Fibroblast of the aortic adventitia (primary cell): ENCODE measurements at regions not wholly inside any gene's neighbourhood (a gene's known extent, or its start where the extent isn't known, plus 50 kb on each side); places are given as distances from the start of the nearest gene placed in this dataset.

Experiments
- DNase-seq: peaks from one replicate; pipeline ENCODE4 v3.0.0-alpha.2; 2010; ENCODE audit warnings: low read depth
- H3K4me3 ChIP-seq: 2 replicates; pipeline ENCODE4 v1.5.1; 2011; ENCODE audit warnings: low read depth, mild to moderate bottlenecking, control low read depth, low read length, moderate library complexity
- CTCF ChIP-seq: IDR thresholded peaks from 2 replicates; pipeline ENCODE4 v1.5.1; 2011; ENCODE audit warnings: mild to moderate bottlenecking, low read length, control low read depth, inconsistent platforms; ENCODE audit not compliant: insufficient read depth

GRCh38 chr12:18906395-18906794 is 168.5 kb downstream of the CAPZA3 start:
- TF ChIP-seq CTCF = no peak
- no peak overlapping the region for H3K4me3 ChIP-seq

DNA sequence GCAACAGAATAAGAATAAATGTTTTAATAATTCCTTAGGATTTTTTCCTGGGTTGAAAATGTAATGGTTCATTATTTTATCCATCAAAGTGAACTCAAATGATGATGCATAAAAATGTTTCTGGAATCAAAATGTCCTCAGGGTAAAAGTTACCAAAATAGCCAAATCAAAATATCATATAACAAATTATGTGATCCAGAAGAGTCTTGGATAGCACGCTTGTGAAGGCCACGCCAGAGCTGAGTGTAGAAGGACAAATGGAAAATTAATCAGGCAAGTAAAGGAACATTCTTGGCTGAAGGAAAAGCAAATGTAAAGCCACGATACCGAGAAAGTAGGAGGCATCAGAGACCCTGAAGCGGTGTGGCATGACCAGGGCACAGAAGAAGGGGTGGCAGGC is 169.2 kb downstream of the CAPZA3 start:
- H3K4me3 ChIP-seq = no peak overlapping the region
- no peak for TF ChIP-seq CTCF
- no peak for DNase-seq

More at GRCh38 chr12:18906395-18906794, 168.5 kb downstream of the CAPZA3 start:
- DNase-seq = peak; percentile 46

DNA sequence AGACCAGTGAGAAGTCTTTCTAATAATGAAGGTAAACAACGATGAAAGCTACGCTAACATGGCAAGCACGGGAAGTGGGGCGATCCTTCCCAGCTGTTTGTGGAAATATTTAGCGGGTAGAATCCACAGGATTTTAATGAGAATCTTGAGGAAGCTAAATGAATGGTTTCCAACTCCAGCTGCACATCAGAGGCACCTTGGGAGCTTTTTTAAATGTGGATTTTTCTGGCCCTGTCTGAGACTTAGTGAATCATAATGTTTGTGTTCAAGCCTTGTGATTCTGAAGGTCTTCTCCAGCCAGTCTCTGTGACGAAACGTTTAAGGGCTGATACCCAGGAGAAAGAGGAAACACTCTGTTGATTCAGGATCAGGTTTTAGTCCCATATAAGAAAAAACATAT is 169.8 kb downstream of the CAPZA3 start:
- DNase-seq = peak; percentile 65
- TF ChIP-seq CTCF = no peak

GRCh38 chr12:18908191-18908590 is 170.3 kb downstream of the CAPZA3 start:
- no peak overlapping the region for H3K4me3 ChIP-seq
- TF ChIP-seq CTCF = no peak
- DNase-seq = no peak

More for the DNA sequence above, 169.8 kb downstream of the CAPZA3 start:
- no peak overlapping the region for H3K4me3 ChIP-seq

- no peak overlapping the region for H3K4me3 ChIP-seq
- TF ChIP-seq CTCF = no peak
- DNase-seq = no peak
These were observed 182.1 kb downstream of the CAPZA3 start for GRCh38 chr12:18919871-18920511.

DNA sequence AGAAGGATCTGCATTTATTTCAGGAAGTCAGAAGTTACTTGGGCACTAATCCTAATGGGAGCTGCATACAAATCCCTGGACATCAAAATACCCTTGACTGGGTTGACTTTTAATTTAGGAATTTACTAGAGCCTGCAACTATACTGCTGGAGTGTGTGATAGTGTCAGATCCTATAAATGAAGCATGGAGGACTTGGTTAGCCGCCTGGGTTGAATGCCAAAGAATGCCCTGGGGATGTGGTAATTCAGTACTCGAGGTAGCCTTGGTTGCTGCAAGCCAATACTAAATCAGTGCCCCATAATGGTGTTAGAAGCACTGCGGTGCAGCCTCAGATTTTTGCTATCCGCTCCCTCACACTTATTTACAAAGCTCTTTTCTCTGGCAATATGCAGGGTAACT is 184.9 kb downstream of the CAPZA3 start:
- H3K4me3 ChIP-seq = no peak overlapping the region
- peak; percentile 14 for DNase-seq
- no peak for TF ChIP-seq CTCF

GRCh38 chr12:18923721-18924120 is 185.8 kb downstream of the CAPZA3 start:
- no peak for DNase-seq
- TF ChIP-seq CTCF = no peak
- H3K4me3 ChIP-seq = no peak overlapping the region
